PC-9 (cell line): ENCODE measurements at regions not wholly inside any gene's neighbourhood (a gene's known extent, or its start where the extent isn't known, plus 50 kb on each side); places are given as distances from the start of the nearest gene placed in this dataset.

Source experiments
- BruUV-seq: library from RNA; stranded (reverse); fragments of 400-500 nt; replicated peaks from 2 replicates; lab custom pipeline; 2021; lab: Mats Ljungman, UMichigan
- CTCF ChIA-PET: fragments of 300-600 bp; sonication (Branson Sonifier 250); formaldehyde crosslinking; loops from one replicate; lab custom pipeline; 2022; ENCODE audit warnings: antibody characterized with exemption; lab: Charles Lee
- POLR2A ChIA-PET: fragments of 300-600 bp; sonication (Branson Sonifier 250); formaldehyde crosslinking; loops from one replicate; lab custom pipeline; 2022; ENCODE audit warnings: antibody characterized with exemption; ENCODE audit not compliant: unreplicated experiment; lab: Charles Lee
- DNase-seq, 2 experiments: peaks; one replicate each; pipeline versions ENCODE4 v3.0.0 to v3.0.0-alpha.2; 2015 to 2022; ENCODE audit warnings: mixed read lengths in 1 of 2
- H2AFZ ChIP-seq: fragments of 200-600 bp; sonication (generic); 2 replicates; pipeline ENCODE4 v1.8.1; 2017; ENCODE audit warnings: antibody characterized with exemption
- H3F3A ChIP-seq: fragments of 200-600 bp; sonication (generic); 2 replicates; pipeline ENCODE4 v1.8.1; 2017; ENCODE audit warnings: antibody characterized with exemption, mild to moderate bottlenecking, low read depth; ENCODE audit not compliant: insufficient read depth
- H3K27ac ChIP-seq: fragments of 200-600 bp; sonication (generic); 2 replicates; pipeline ENCODE4 v1.6.1; 2016; ENCODE audit warnings: mixed run types
- H3K27me3 ChIP-seq: fragments of 200-600 bp; sonication (generic); 2 replicates; pipeline ENCODE4 v1.6.1; 2016; ENCODE audit warnings: low read depth, mixed run types; ENCODE audit not compliant: insufficient read depth
- H3K36me3 ChIP-seq: fragments of 200-600 bp; sonication (generic); 2 replicates; pipeline ENCODE4 v1.6.1; 2016; ENCODE audit warnings: low read depth, mixed run types
- H3K4me1 ChIP-seq: fragments of 200-600 bp; sonication (generic); replicated peaks from 2 replicates; pipeline ENCODE4 v1.6.1; 2016; ENCODE audit warnings: mixed run types; ENCODE audit not compliant: insufficient read depth
- H3K4me2 ChIP-seq: fragments of 200-600 bp; sonication (generic); 2 replicates; pipeline ENCODE4 v1.6.1; 2017; ENCODE audit warnings: mixed run types
- H3K4me3 ChIP-seq: fragments of 200-600 bp; sonication (generic); 2 replicates; pipeline ENCODE4 v1.6.1; 2016; ENCODE audit warnings: mixed run types
- H3K79me2 ChIP-seq: fragments of 200-600 bp; sonication (generic); 2 replicates; pipeline ENCODE4 v1.6.1; 2017; ENCODE audit warnings: low read depth, mixed run types
- H3K9me2 ChIP-seq: fragments of 200-600 bp; sonication (generic); 2 replicates; pipeline ENCODE4 v1.8.1; 2017; ENCODE audit warnings: mild to moderate bottlenecking; ENCODE audit not compliant: insufficient read depth
- H3K9me3 ChIP-seq: fragments of 200-600 bp; sonication (generic); 2 replicates; pipeline ENCODE4 v1.8.1; 2016; ENCODE audit warnings: low read depth; ENCODE audit not compliant: insufficient read depth
- H4K20me1 ChIP-seq: fragments of 200-600 bp; sonication (generic); 2 replicates; pipeline ENCODE4 v1.8.1; 2017; ENCODE audit not compliant: insufficient read depth
- EZH2 ChIP-seq: fragments of 200-600 bp; sonication (generic); IDR thresholded peaks from 2 replicates; pipeline ENCODE4 v1.8.0; 2017; ENCODE audit warnings: antibody characterized with exemption, low read depth
- intact Hi-C: fragments of 100-400 bp; cut with micrococcal nuclease; formaldehyde crosslinking; loops from one replicate; pipeline ENCODE4 v1.10.0; 2022; ENCODE audit not compliant: unreplicated experiment
- TF ChIP-seq, protein P1 (sequence below): fragments of 200-600 bp; sonication (generic); conservative IDR thresholded peaks from 2 replicates; pipeline ENCODE4 v1.6.1; 2017; ENCODE audit warnings: mixed run types, antibody characterized with exemption, mild to moderate bottlenecking, moderate library complexity

DNA sequence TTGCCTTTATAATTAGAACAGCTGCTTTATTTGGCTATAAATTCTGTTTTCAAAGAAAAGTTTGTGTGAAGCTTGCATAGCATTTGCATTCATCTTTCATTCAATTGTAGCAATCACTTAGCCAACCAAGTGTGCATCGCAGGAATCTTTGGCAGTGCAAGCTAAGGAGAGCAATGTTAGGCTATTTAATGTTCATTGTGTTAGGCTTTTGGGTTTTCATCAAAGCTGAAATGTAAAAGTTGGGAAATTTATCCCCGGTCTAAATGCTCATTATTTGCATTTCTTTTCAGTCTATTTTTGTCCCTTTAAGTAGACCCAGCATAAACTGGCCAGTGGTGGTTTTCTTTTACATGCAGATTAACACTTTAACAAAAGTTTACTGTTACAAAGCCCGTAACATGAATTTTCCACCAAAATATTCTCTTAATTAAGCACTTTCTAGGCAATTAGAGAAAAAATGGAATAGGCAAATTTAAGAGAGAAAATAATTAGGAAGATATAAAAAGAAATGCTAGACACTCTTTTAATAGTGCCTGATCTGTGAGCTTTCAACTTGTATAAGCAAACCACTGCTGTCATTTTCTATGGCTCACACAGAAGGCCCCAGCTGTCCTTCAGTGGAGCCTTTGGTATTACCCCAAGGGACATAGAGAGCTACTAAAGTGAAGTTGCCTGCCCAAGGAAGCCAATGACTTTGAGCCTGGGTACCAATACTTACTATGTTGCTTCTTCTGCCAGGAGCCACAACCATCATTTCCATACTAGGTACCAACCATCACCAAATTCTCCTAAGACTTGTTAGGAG, 898.9 kb upstream of the SEL1L start:
- intact Hi-C loops = no loop called here
- H3K79me2 ChIP-seq = no peaks in the 10 kb centered on the region
- H3K27ac ChIP-seq = no peak overlapping the region
- ChIA-PET CTCF (no interaction called here), POLR2A (no interaction called here)
- H2AFZ ChIP-seq = no peak overlapping the region
- TF ChIP-seq EZH2 = no peak
- TF ChIP-seq, protein P1, sequence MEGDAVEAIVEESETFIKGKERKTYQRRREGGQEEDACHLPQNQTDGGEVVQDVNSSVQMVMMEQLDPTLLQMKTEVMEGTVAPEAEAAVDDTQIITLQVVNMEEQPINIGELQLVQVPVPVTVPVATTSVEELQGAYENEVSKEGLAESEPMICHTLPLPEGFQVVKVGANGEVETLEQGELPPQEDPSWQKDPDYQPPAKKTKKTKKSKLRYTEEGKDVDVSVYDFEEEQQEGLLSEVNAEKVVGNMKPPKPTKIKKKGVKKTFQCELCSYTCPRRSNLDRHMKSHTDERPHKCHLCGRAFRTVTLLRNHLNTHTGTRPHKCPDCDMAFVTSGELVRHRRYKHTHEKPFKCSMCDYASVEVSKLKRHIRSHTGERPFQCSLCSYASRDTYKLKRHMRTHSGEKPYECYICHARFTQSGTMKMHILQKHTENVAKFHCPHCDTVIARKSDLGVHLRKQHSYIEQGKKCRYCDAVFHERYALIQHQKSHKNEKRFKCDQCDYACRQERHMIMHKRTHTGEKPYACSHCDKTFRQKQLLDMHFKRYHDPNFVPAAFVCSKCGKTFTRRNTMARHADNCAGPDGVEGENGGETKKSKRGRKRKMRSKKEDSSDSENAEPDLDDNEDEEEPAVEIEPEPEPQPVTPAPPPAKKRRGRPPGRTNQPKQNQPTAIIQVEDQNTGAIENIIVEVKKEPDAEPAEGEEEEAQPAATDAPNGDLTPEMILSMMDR = no peak
- H3K4me3 ChIP-seq = no peak overlapping the region
- no peaks in the 10 kb centered on the region for H3F3A ChIP-seq
- H3K9me2 ChIP-seq = no peaks in the 10 kb centered on the region
- no peak for DNase-seq
- H3K4me2 ChIP-seq = no peak overlapping the region
- H3K4me1 ChIP-seq = no peaks in the 10 kb centered on the region
- H3K9me3 ChIP-seq = no peaks in the 10 kb centered on the region
- no peaks in the 10 kb centered on the region for H4K20me1 ChIP-seq
- no peaks in the 10 kb centered on the region for H3K36me3 ChIP-seq
- no peaks in the 10 kb centered on the region for H3K27me3 ChIP-seq
- no TSS peak for BruUV-seq

DNA sequence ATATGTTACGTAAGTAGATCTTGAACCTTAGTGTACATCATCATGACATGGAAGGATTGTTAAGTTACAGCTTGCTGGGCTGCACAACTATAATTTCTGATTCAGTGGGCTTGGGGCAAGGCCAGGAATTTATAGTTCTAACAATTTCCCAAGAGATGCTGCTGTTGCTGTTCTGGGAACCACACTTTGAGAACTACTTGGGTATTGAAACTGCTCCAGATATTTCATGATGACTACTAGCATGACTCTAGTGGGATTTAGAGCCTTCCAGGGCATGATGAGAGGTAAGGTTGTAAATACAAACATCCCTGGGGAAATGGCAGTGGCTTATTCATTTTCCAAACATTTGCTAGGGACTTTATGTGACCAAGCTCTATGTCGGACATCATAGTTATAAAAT, 904.8 kb upstream of the SEL1L start:
- POLR2A ChIA-PET = no interaction called here
- TF ChIP-seq, protein P1 = no peak
- TF ChIP-seq EZH2 = no peak
- no peak overlapping the region for H2AFZ ChIP-seq
- no peak overlapping the region for H3K27ac ChIP-seq
- H3K4me2 ChIP-seq = no peak overlapping the region
- CTCF ChIA-PET = no interaction called here
- no peak for DNase-seq
- H3K4me1 ChIP-seq = no peaks in the 10 kb centered on the region
- intact Hi-C loops = no loop called here
- no peaks in the 10 kb centered on the region for H3F3A ChIP-seq
- H4K20me1 ChIP-seq = no peaks in the 10 kb centered on the region
- BruUV-seq = no TSS peak
- no peaks in the 10 kb centered on the region for H3K9me3 ChIP-seq
- no peaks in the 10 kb centered on the region for H3K27me3 ChIP-seq
- no peaks in the 10 kb centered on the region for H3K79me2 ChIP-seq
- H3K9me2 ChIP-seq = no peaks in the 10 kb centered on the region
- no peak overlapping the region for H3K4me3 ChIP-seq
- H3K36me3 ChIP-seq = no peaks in the 10 kb centered on the region

DNA sequence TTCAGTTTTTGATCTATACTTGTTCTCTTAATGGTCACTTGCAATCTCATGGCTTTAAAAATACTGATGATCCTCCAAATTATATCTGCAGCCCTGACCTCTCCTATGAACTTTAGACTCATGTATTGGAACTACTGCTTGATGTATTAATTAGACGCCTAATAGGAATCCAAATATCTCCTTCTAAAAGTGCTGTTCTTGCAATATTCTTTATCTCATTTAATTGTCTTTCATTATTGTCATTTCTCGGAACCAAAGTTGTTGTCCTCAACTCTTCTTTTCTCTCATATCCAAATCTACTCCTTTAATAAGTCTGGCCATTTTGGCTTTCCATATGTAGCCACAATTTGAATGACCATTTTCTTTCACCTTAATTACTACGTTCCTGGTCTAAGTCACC, 907.6 kb upstream of the SEL1L start:
- no TSS peak for BruUV-seq
- POLR2A ChIA-PET = no interaction called here
- CTCF ChIA-PET = no interaction called here

More for the DNA sequence above, 907.6 kb upstream of the SEL1L start:
- no peaks in the 10 kb centered on the region for H3K9me3 ChIP-seq
- H3K27ac ChIP-seq = no peak overlapping the region
- no peaks in the 10 kb centered on the region for H3K27me3 ChIP-seq
- H3K9me2 ChIP-seq = no peaks in the 10 kb centered on the region
- H3K79me2 ChIP-seq = no peaks in the 10 kb centered on the region
- H3F3A ChIP-seq = no peaks in the 10 kb centered on the region
- no peaks in the 10 kb centered on the region for H4K20me1 ChIP-seq
- DNase-seq = no peak
- TF ChIP-seq, protein P1 = no peak
- no peak for TF ChIP-seq EZH2
- intact Hi-C loops = no loop called here
- no peak overlapping the region for H2AFZ ChIP-seq
- H3K4me2 ChIP-seq = no peak overlapping the region
- no peaks in the 10 kb centered on the region for H3K36me3 ChIP-seq
- H3K4me1 ChIP-seq = no peaks in the 10 kb centered on the region
- H3K4me3 ChIP-seq = no peak overlapping the region
